ENCODE measurements at regions not wholly inside any gene's neighbourhood (a gene's known extent, or its start where the extent isn't known, plus 50 kb on each side); places are given as distances from the start of the nearest gene placed in this dataset.

GRCh38 chr3:182050932-182051331, 339.2 kb downstream of the SOX2 start:
- 54% methylated on average over 3 of the region's 3 CpGs for WGBS
- TF ChIP-seq RAD21 (IDR thresholded peaks at IDR 0.05) (no peak), RXRA (IDR thresholded peaks at IDR 0.05) (no peak), ATF3 (IDR thresholded peaks at IDR 0.05) (no peak), YY1 (IDR thresholded peaks at IDR 0.05) (no peak), HNF4A (conservative IDR thresholded peaks at IDR 0.05) (no peak), MAX (IDR thresholded peaks at IDR 0.05) (no peak), CTCF (IDR thresholded peaks at IDR 0.05; ENCODE audit: low read depth, low read length, missing input control) (no peak), EGR1 (IDR thresholded peaks at IDR 0.05; ENCODE audit: low read depth in 2 of 2) (no peak), GABPA (IDR thresholded peaks at IDR 0.05 in 1 of 2, conservative IDR thresholded peaks at IDR 0.05 in 1 of 2) (no peak), JUND (IDR thresholded peaks at IDR 0.05) (no peak), ZBTB33 (IDR thresholded peaks at IDR 0.05) (no peak), TAF1 (conservative IDR thresholded peaks at IDR 0.05) (no peak), HNF4G (IDR thresholded peaks at IDR 0.05) (no peak), FOXA1 (IDR thresholded peaks at IDR 0.05) (no peak), SP1 (IDR thresholded peaks at IDR 0.05) (no peak), NR2F2 (IDR thresholded peaks at IDR 0.05) (no peak), FOXA2 (IDR thresholded peaks at IDR 0.05) (no peak), REST (IDR thresholded peaks at IDR 0.05) (no peak)
- no peaks in the 10 kb centered on the region for H3K27me3 ChIP-seq (ENCODE audit: control insufficient read depth in 4 of 4, insufficient read depth in 4 of 4, low read length in 3 of 4)

More at GRCh38 chr3:182050932-182051331, 339.2 kb downstream of the SOX2 start:
- no peaks in the 10 kb centered on the region for H3K36me3 ChIP-seq (ENCODE audit: control insufficient read depth in 4 of 4, insufficient read depth in 3 of 4, low read depth in 1 of 4, low read length in 3 of 4)
- H3K9ac ChIP-seq (ENCODE audit: low read depth in 1 of 2, low read length in 2 of 2): no peak overlapping the region
- H3K27ac ChIP-seq (ENCODE audit: low read depth in 1 of 2, low read length in 2 of 2): no peak overlapping the region
- no peak overlapping the region for H3K4me3 ChIP-seq (ENCODE audit: low read depth in 1 of 3, low read length in 3 of 3)
- H3K4me1 ChIP-seq (ENCODE audit: control insufficient read depth in 4 of 4, insufficient read depth in 4 of 4, low read length in 3 of 4): no peaks in the 10 kb centered on the region
- H3K9me3 ChIP-seq (ENCODE audit: control insufficient read depth in 4 of 4, low read length in 3 of 4): no peaks in the 10 kb centered on the region
- no peak for DNase-seq (ENCODE audit: low spot score)
